H1 (cell line): ENCODE measurements at regions not wholly inside any gene's neighbourhood (a gene's known extent, or its start where the extent isn't known, plus 50 kb on each side); places are given as distances from the start of the nearest gene placed in this dataset.

Source experiments
- EGR1 ChIP-seq: IDR thresholded peaks from 2 replicates; pipeline ENCODE4 v1.6.1; 2011; ENCODE audit warnings: low read depth, low read length, borderline replicate concordance
- NRF1 ChIP-seq: IDR thresholded peaks from 2 replicates; pipeline ENCODE4 v1.6.1; 2011; ENCODE audit warnings: mild to moderate bottlenecking, low read depth, low read length, improper control_type of control experiment
- SAP30 ChIP-seq: fragments of 300-600 bp; sonication (generic); IDR thresholded peaks from 2 replicates; pipeline ENCODE4 v1.7.1; 2012; ENCODE audit warnings: low read length, moderate library complexity, mild to moderate bottlenecking, inconsistent platforms; ENCODE audit not compliant: insufficient read depth, insufficient replicate concordance
- SRF ChIP-seq: IDR thresholded peaks from 2 replicates; pipeline ENCODE4 v1.6.1; 2011; ENCODE audit warnings: mild to moderate bottlenecking, low read depth, low read length, moderate library complexity
- TAF7 ChIP-seq: optimal IDR thresholded peaks from 2 replicates; pipeline ENCODE3; 2011; ENCODE audit warnings: low read depth, mild to moderate bottlenecking, inconsistent platforms, low read length, moderate library complexity, borderline replicate concordance
- TBP ChIP-seq: IDR thresholded peaks from 2 replicates; pipeline ENCODE4 v1.6.1; 2011; ENCODE audit warnings: low read depth, low read length, improper control_type of control experiment
- YY1 ChIP-seq: IDR thresholded peaks from 2 replicates; pipeline ENCODE4 v1.6.1; 2011; ENCODE audit warnings: low read depth, mild to moderate bottlenecking, low read length
- TF ChIP-seq, protein P1 (sequence below): fragments of 300-600 bp; sonication (generic); IDR thresholded peaks from 2 replicates; pipeline ENCODE4 v1.7.1; 2012; ENCODE audit warnings: low read length, moderate library complexity, mild to moderate bottlenecking, inconsistent platforms; ENCODE audit not compliant: insufficient replicate concordance

DNA sequence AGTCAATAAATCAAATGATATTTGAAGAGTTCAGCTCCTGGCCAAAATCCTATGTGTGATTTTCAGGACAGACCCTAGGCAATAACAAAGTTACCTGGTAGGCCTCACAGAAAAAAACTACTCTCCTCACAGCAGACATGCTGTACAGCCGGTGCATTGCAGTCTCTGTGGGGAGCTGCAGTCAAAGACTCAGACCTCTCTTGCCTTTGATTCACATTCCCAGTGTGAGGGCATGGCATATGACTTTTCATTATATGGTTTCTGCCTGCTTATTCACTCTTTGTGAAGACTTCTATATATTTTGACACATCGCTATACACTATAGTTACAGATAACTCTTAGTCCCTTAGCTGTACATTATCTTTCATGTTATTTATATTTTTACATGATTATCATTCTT lies 2684.3 kb upstream of the PCDH20 start (continued):
- TF ChIP-seq, protein P1, sequence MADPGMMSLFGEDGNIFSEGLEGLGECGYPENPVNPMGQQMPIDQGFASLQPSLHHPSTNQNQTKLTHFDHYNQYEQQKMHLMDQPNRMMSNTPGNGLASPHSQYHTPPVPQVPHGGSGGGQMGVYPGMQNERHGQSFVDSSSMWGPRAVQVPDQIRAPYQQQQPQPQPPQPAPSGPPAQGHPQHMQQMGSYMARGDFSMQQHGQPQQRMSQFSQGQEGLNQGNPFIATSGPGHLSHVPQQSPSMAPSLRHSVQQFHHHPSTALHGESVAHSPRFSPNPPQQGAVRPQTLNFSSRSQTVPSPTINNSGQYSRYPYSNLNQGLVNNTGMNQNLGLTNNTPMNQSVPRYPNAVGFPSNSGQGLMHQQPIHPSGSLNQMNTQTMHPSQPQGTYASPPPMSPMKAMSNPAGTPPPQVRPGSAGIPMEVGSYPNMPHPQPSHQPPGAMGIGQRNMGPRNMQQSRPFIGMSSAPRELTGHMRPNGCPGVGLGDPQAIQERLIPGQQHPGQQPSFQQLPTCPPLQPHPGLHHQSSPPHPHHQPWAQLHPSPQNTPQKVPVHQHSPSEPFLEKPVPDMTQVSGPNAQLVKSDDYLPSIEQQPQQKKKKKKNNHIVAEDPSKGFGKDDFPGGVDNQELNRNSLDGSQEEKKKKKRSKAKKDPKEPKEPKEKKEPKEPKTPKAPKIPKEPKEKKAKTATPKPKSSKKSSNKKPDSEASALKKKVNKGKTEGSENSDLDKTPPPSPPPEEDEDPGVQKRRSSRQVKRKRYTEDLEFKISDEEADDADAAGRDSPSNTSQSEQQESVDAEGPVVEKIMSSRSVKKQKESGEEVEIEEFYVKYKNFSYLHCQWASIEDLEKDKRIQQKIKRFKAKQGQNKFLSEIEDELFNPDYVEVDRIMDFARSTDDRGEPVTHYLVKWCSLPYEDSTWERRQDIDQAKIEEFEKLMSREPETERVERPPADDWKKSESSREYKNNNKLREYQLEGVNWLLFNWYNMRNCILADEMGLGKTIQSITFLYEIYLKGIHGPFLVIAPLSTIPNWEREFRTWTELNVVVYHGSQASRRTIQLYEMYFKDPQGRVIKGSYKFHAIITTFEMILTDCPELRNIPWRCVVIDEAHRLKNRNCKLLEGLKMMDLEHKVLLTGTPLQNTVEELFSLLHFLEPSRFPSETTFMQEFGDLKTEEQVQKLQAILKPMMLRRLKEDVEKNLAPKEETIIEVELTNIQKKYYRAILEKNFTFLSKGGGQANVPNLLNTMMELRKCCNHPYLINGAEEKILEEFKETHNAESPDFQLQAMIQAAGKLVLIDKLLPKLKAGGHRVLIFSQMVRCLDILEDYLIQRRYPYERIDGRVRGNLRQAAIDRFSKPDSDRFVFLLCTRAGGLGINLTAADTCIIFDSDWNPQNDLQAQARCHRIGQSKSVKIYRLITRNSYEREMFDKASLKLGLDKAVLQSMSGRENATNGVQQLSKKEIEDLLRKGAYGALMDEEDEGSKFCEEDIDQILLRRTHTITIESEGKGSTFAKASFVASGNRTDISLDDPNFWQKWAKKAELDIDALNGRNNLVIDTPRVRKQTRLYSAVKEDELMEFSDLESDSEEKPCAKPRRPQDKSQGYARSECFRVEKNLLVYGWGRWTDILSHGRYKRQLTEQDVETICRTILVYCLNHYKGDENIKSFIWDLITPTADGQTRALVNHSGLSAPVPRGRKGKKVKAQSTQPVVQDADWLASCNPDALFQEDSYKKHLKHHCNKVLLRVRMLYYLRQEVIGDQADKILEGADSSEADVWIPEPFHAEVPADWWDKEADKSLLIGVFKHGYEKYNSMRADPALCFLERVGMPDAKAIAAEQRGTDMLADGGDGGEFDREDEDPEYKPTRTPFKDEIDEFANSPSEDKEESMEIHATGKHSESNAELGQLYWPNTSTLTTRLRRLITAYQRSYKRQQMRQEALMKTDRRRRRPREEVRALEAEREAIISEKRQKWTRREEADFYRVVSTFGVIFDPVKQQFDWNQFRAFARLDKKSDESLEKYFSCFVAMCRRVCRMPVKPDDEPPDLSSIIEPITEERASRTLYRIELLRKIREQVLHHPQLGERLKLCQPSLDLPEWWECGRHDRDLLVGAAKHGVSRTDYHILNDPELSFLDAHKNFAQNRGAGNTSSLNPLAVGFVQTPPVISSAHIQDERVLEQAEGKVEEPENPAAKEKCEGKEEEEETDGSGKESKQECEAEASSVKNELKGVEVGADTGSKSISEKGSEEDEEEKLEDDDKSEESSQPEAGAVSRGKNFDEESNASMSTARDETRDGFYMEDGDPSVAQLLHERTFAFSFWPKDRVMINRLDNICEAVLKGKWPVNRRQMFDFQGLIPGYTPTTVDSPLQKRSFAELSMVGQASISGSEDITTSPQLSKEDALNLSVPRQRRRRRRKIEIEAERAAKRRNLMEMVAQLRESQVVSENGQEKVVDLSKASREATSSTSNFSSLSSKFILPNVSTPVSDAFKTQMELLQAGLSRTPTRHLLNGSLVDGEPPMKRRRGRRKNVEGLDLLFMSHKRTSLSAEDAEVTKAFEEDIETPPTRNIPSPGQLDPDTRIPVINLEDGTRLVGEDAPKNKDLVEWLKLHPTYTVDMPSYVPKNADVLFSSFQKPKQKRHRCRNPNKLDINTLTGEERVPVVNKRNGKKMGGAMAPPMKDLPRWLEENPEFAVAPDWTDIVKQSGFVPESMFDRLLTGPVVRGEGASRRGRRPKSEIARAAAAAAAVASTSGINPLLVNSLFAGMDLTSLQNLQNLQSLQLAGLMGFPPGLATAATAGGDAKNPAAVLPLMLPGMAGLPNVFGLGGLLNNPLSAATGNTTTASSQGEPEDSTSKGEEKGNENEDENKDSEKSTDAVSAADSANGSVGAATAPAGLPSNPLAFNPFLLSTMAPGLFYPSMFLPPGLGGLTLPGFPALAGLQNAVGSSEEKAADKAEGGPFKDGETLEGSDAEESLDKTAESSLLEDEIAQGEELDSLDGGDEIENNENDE: no peak
- TF ChIP-seq SAP30 (no peak), EGR1 (no peak), TBP (no peak), YY1 (no peak), NRF1 (no peak), TAF7 (no peak), SRF (no peak)
- TF ChIP-seq, all 59 proteins: peak for 0
